Mammary epithelial cell (primary cell): ENCODE measurements at regions not wholly inside any gene's neighbourhood (a gene's known extent, or its start where the extent isn't known, plus 50 kb on each side); places are given as distances from the start of the nearest gene placed in this dataset.

ENCODE experiments used
- EZH2 ChIP-seq: IDR thresholded peaks from 2 replicates; pipeline ENCODE4 v1.6.1; 2012; ENCODE audit warnings: low read length, inconsistent platforms, borderline replicate concordance
- TF ChIP-seq, protein P1 (sequence below), 2 donors: IDR thresholded peaks in 1 of 2; conservative IDR thresholded peaks in 1 of 2; 2 replicates each; pipeline ENCODE4 v1.5.1; 2011 to 2012; ENCODE audit warnings: inconsistent platforms in 2 of 2, low read length in 2 of 2, mild to moderate bottlenecking in 2 of 2, control low read depth in 1 of 2, low read depth in 1 of 2; ENCODE audit not compliant: insufficient read depth in 1 of 2; ENCODE audit errors: extremely low read depth in 1 of 2

DNA sequence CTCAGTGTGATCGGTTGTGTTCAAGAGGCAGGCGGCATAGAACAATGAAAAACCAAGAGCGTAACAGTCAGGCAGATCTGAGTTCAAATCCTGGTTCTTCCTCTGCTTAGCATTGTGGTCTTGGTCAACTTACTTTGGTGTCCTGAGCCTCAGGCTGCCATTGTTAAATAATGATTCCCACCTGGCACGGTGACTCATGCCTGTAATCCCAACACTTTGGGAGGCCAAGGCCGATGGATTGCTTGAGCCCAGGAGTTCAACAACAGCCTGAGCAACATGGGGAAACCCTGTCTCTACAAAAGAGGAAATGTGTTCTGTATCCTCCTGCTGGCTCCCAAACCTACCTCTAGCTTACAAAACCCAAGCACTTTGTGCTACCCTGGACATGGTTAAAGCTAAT, 129.0 kb upstream of the STX18 start:
- TF ChIP-seq, protein P1, sequence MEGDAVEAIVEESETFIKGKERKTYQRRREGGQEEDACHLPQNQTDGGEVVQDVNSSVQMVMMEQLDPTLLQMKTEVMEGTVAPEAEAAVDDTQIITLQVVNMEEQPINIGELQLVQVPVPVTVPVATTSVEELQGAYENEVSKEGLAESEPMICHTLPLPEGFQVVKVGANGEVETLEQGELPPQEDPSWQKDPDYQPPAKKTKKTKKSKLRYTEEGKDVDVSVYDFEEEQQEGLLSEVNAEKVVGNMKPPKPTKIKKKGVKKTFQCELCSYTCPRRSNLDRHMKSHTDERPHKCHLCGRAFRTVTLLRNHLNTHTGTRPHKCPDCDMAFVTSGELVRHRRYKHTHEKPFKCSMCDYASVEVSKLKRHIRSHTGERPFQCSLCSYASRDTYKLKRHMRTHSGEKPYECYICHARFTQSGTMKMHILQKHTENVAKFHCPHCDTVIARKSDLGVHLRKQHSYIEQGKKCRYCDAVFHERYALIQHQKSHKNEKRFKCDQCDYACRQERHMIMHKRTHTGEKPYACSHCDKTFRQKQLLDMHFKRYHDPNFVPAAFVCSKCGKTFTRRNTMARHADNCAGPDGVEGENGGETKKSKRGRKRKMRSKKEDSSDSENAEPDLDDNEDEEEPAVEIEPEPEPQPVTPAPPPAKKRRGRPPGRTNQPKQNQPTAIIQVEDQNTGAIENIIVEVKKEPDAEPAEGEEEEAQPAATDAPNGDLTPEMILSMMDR (conservative IDR thresholded peaks at IDR 0.05 in 1 of 2, IDR thresholded peaks at IDR 0.05 in 1 of 2; ENCODE audit: extremely low read depth in 1 of 2, insufficient read depth in 1 of 2, low read depth in 1 of 2, low read length in 2 of 2) = no peak
- TF ChIP-seq EZH2 = no peak
